ENCODE measurements at regions not wholly inside any gene's neighbourhood (a gene's known extent, or its start where the extent isn't known, plus 50 kb on each side); places are given as distances from the start of the nearest gene placed in this dataset.
"Not testable (repeated sequence)": the region's sequence is repeated elsewhere in the genome, so short reads cannot be mapped to it uniquely, and the experiment has no call there.

- no peak for DNase-seq
Observed at GRCh38 chr15:54840621-54841398, 355.9 kb downstream of the RSL24D1 start.

- no peak for DNase-seq
Observed at GRCh38 chr15:54839379-54839778, 357.4 kb downstream of the RSL24D1 start.

- DNase-seq: no peak
Observed at GRCh38 chr15:54836052-54836795, 360.5 kb downstream of the RSL24D1 start.

GRCh38 chr15:54829821-54830220 is 366.9 kb downstream of the RSL24D1 start:
- no peak for DNase-seq

- DNase-seq: no peak
Observed at GRCh38 chr15:54820811-54821210, 375.9 kb downstream of the RSL24D1 start.

GRCh38 chr15:54820098-54820497 is 376.6 kb downstream of the RSL24D1 start:
- DNase-seq: no peak

GRCh38 chr15:54816401-54816800 is 380.3 kb downstream of the RSL24D1 start:
- DNase-seq: no peak

GRCh38 chr15:54815556-54815955 is 381.2 kb downstream of the RSL24D1 start:
- peak; percentile 28 for DNase-seq

GRCh38 chr15:54812383-54812782 is 384.4 kb downstream of the RSL24D1 start:
- no peak for DNase-seq

GRCh38 chr15:54810496-54810895 is 386.2 kb downstream of the RSL24D1 start:
- DNase-seq: no peak

GRCh38 chr15:54810031-54810430 is 386.7 kb downstream of the RSL24D1 start:
- no peak for DNase-seq

GRCh38 chr15:54808321-54808720 is 388.4 kb downstream of the RSL24D1 start:
- no peak for DNase-seq

- peak; percentile 59 for DNase-seq
Observed at GRCh38 chr15:54803987-54804386, 392.8 kb downstream of the RSL24D1 start.

- DNase-seq: peak; percentile 89
Observed at GRCh38 chr15:54803134-54803808, 393.5 kb downstream of the RSL24D1 start.

- no peak for DNase-seq
Observed at GRCh38 chr15:54792526-54792925, 404.2 kb downstream of the RSL24D1 start.

- no peak for DNase-seq
Observed at GRCh38 chr15:54790693-54791092, 406.0 kb downstream of the RSL24D1 start.

- no peak for DNase-seq
Observed at GRCh38 chr15:54789376-54789775, 407.4 kb downstream of the RSL24D1 start.

GRCh38 chr15:54781220-54781619 is 415.5 kb downstream of the RSL24D1 start:
- not testable (repeated sequence) for DNase-seq

- DNase-seq: no peak
Observed at GRCh38 chr15:54779271-54779670, 417.5 kb downstream of the RSL24D1 start.

- DNase-seq: no peak
Observed at GRCh38 chr15:54776410-54776809, 420.3 kb downstream of the RSL24D1 start.

GRCh38 chr15:54772663-54773062 is 424.1 kb downstream of the RSL24D1 start:
- peak; percentile 43 for DNase-seq

GRCh38 chr15:54749461-54749860 is 447.3 kb downstream of the RSL24D1 start:
- not testable (repeated sequence) for DNase-seq

GRCh38 chr15:54722342-54722986 is 474.3 kb downstream of the RSL24D1 start:
- DNase-seq: peak; percentile 69

Data from OCI-M1 (cell line).